ENCODE measurements at regions not wholly inside any gene's neighbourhood (a gene's known extent, or its start where the extent isn't known, plus 50 kb on each side); places are given as distances from the start of the nearest gene placed in this dataset.
"Not testable (repeated sequence)": the region's sequence is repeated elsewhere in the genome, so short reads cannot be mapped to it uniquely, and the experiment has no call there.

- no peak for DNase-seq
Observed at GRCh38 chr2:121065239-121065638, 219.8 kb downstream of the TFCP2L1 start.

GRCh38 chr2:121066526-121066925, 218.5 kb downstream of the TFCP2L1 start:
- DNase-seq, result no peak

GRCh38 chr2:121068851-121069250, 216.2 kb downstream of the TFCP2L1 start:
- no peak for DNase-seq

GRCh38 chr2:121069434-121069969, 215.5 kb downstream of the TFCP2L1 start:
- DNase-seq, result no peak

- not testable (repeated sequence) for DNase-seq
Observed at GRCh38 chr2:121070061-121070460, 214.9 kb downstream of the TFCP2L1 start.

GRCh38 chr2:121071034-121071504, 213.9 kb downstream of the TFCP2L1 start:
- peak; percentile 81 for DNase-seq

GRCh38 chr2:121072784-121073183, 212.2 kb downstream of the TFCP2L1 start:
- DNase-seq, result no peak

GRCh38 chr2:121073320-121074210, 211.4 kb downstream of the TFCP2L1 start:
- no peak for DNase-seq

GRCh38 chr2:121074293-121074932, 210.6 kb downstream of the TFCP2L1 start:
- DNase-seq, result no peak

GRCh38 chr2:121075006-121075551, 209.9 kb downstream of the TFCP2L1 start:
- peak; percentile 97 for DNase-seq

- DNase-seq, result peak; percentile 46
Observed at GRCh38 chr2:121075641-121076497, 209.1 kb downstream of the TFCP2L1 start.

- DNase-seq, result no peak
Observed at GRCh38 chr2:121076498-121076820, 208.5 kb downstream of the TFCP2L1 start.

- DNase-seq, result no peak
Observed at GRCh38 chr2:121076885-121077549, 208.0 kb downstream of the TFCP2L1 start.

- peak; percentile 52 for DNase-seq
Observed at GRCh38 chr2:121078899-121079298, 206.1 kb downstream of the TFCP2L1 start.

GRCh38 chr2:121080013-121080772, 204.8 kb downstream of the TFCP2L1 start:
- peak; percentile 66 for DNase-seq

GRCh38 chr2:121081701-121082100, 203.3 kb downstream of the TFCP2L1 start:
- no peak for DNase-seq

- no peak for DNase-seq
Observed at GRCh38 chr2:121082191-121082590, 202.8 kb downstream of the TFCP2L1 start.

GRCh38 chr2:121084130-121084680, 200.8 kb downstream of the TFCP2L1 start:
- DNase-seq, result no peak

- no peak for DNase-seq
Observed at GRCh38 chr2:121085801-121086200, 199.2 kb downstream of the TFCP2L1 start.

GRCh38 chr2:121086450-121086849, 198.6 kb downstream of the TFCP2L1 start:
- DNase-seq, result no peak

GRCh38 chr2:121087117-121087516, 197.9 kb downstream of the TFCP2L1 start:
- DNase-seq, result no peak

All from NCI-H1694 (cell line).